HAP-1 (cell line): ENCODE measurements at regions not wholly inside any gene's neighbourhood (a gene's known extent, or its start where the extent isn't known, plus 50 kb on each side); places are given as distances from the start of the nearest gene placed in this dataset.
A peak's percentile ranks its signal among the peaks of the same experiment; 100 is the strongest.

Experiments
- DNase-seq, 2 experiments: peaks; one replicate each; pipeline ENCODE4 v3.0.0-alpha.2; 2016 to 2020; ENCODE audit warnings: low spot score in 2 of 2
- H3K27me3 ChIP-seq: fragments of 250-450 bp; sonication (Bioruptor Pico); 2 replicates; pipeline ENCODE4 v1.5.1; 2020; ENCODE audit warnings: low read depth, mild to moderate bottlenecking, moderate library complexity
- H3K36me3 ChIP-seq: fragments of 250-450 bp; sonication (Bioruptor Pico); replicated peaks from 2 replicates; pipeline ENCODE4 v1.5.1; 2020; ENCODE audit warnings: mild to moderate bottlenecking
- H3K4me1 ChIP-seq: fragments of 250-450 bp; sonication (Bioruptor Pico); 2 replicates; pipeline ENCODE4 v1.5.1; 2020; ENCODE audit warnings: mild to moderate bottlenecking
- H3K4me3 ChIP-seq: fragments of 250-450 bp; sonication (Bioruptor Pico); 2 replicates; pipeline ENCODE4 v1.5.1; 2020; ENCODE audit warnings: mild to moderate bottlenecking, moderate library complexity
- H3K9me3 ChIP-seq: fragments of 250-450 bp; sonication (Bioruptor Pico); 2 replicates; pipeline ENCODE4 v1.5.1; 2020; ENCODE audit warnings: mild to moderate bottlenecking, moderate library complexity
- in situ Hi-C: fragments of 300-500 bp; cut with MboI; formaldehyde crosslinking; loops from 3 replicates; pipeline ENCODE4 v1.14.3; 2020; ENCODE audit warnings: low sequenced_read_pairs, inconsistent platforms, mixed read lengths

- Histone ChIP-seq H3K9me3 (no peaks in the 10 kb centered on the region), H3K36me3 (no peaks in the 10 kb centered on the region), H3K4me1 (no peaks in the 10 kb centered on the region), H3K4me3 (no peak overlapping the region), H3K27me3 (no peaks in the 10 kb centered on the region)
- no peak for DNase-seq
- in situ Hi-C loops = no loop called here
These were observed 194.7 kb upstream of the BMPER start for GRCh38 chr7:33710608-33711007.

GRCh38 chr7:33711231-33712019 is 193.9 kb upstream of the BMPER start:
- Histone ChIP-seq H3K4me3 (no peak overlapping the region), H3K36me3 (no peaks in the 10 kb centered on the region), H3K9me3 (no peaks in the 10 kb centered on the region), H3K4me1 (no peaks in the 10 kb centered on the region), H3K27me3 (no peaks in the 10 kb centered on the region)
- DNase-seq = no peak
- in situ Hi-C loops = no loop called here

GRCh38 chr7:33712020-33712414 is 193.3 kb upstream of the BMPER start:
- Histone ChIP-seq H3K36me3 (no peaks in the 10 kb centered on the region), H3K9me3 (no peaks in the 10 kb centered on the region), H3K4me3 (no peak overlapping the region), H3K27me3 (no peaks in the 10 kb centered on the region), H3K4me1 (no peaks in the 10 kb centered on the region)
- DNase-seq = no peak
- in situ Hi-C loops = no loop called here

- DNase-seq = no peak
- H3K4me1 ChIP-seq = no peaks in the 10 kb centered on the region
- in situ Hi-C loops = no loop called here
- H3K9me3 ChIP-seq = no peaks in the 10 kb centered on the region
- H3K27me3 ChIP-seq = no peaks in the 10 kb centered on the region
- H3K4me3 ChIP-seq = no peak overlapping the region
- no peaks in the 10 kb centered on the region for H3K36me3 ChIP-seq
These were observed 191.1 kb upstream of the BMPER start for GRCh38 chr7:33714208-33714607.

- Histone ChIP-seq H3K9me3 (no peaks in the 10 kb centered on the region), H3K4me1 (no peaks in the 10 kb centered on the region), H3K27me3 (no peaks in the 10 kb centered on the region), H3K36me3 (no peaks in the 10 kb centered on the region), H3K4me3 (no peak overlapping the region)
- DNase-seq = peak; percentile 17 to 22
- in situ Hi-C loops = no loop called here
These were observed 188.5 kb upstream of the BMPER start for GRCh38 chr7:33716581-33717477.

- in situ Hi-C loops = no loop called here
- no peaks in the 10 kb centered on the region for H3K9me3 ChIP-seq
- H3K27me3 ChIP-seq = peaks cover 2% of the 10 kb centered on the region; the same call in 1 of the 2 replicates
- H3K4me1 ChIP-seq = no peaks in the 10 kb centered on the region
- no peak for DNase-seq
- no peak overlapping the region for H3K4me3 ChIP-seq
- H3K36me3 ChIP-seq = no peaks in the 10 kb centered on the region
These were observed 186.2 kb upstream of the BMPER start for GRCh38 chr7:33719059-33719581.

- H3K4me1 ChIP-seq = no peaks in the 10 kb centered on the region
- in situ Hi-C loops = no loop called here
- DNase-seq = no peak
- no peak overlapping the region for H3K4me3 ChIP-seq
- H3K36me3 ChIP-seq = no peaks in the 10 kb centered on the region
- H3K9me3 ChIP-seq = no peaks in the 10 kb centered on the region
- peaks cover 2% of the 10 kb centered on the region; the same call in 1 of the 2 replicates for H3K27me3 ChIP-seq
These were observed 185.2 kb upstream of the BMPER start for GRCh38 chr7:33720139-33720538.

- Histone ChIP-seq H3K4me3 (no peak overlapping the region), H3K27me3 (peaks cover 2% of the 10 kb centered on the region; the same call in 1 of the 2 replicates), H3K36me3 (no peaks in the 10 kb centered on the region), H3K9me3 (no peaks in the 10 kb centered on the region), H3K4me1 (no peaks in the 10 kb centered on the region)
- DNase-seq = no peak
- in situ Hi-C loops = no loop called here
These were observed 184.5 kb upstream of the BMPER start for GRCh38 chr7:33720870-33721269.

GRCh38 chr7:33721895-33722294 is 183.4 kb upstream of the BMPER start:
- Histone ChIP-seq H3K36me3 (no peaks in the 10 kb centered on the region), H3K4me1 (no peaks in the 10 kb centered on the region), H3K27me3 (peaks cover 2% of the 10 kb centered on the region; the same call in 1 of the 2 replicates), H3K9me3 (no peaks in the 10 kb centered on the region), H3K4me3 (no peak overlapping the region)
- in situ Hi-C loops = no loop called here
- no peak for DNase-seq

- H3K4me3 ChIP-seq = no peak overlapping the region
- peaks cover 2% of the 10 kb centered on the region; the same call in 1 of the 2 replicates for H3K27me3 ChIP-seq
- DNase-seq = no peak
These were observed 182.8 kb upstream of the BMPER start for GRCh38 chr7:33722383-33723101.

GRCh38 chr7:33724201-33724600 is 181.1 kb upstream of the BMPER start:
- Histone ChIP-seq H3K4me3 (no peak overlapping the region), H3K27me3 (peaks cover 2% of the 10 kb centered on the region; the same call in 1 of the 2 replicates), H3K4me1 (no peaks in the 10 kb centered on the region), H3K9me3 (no peaks in the 10 kb centered on the region), H3K36me3 (no peaks in the 10 kb centered on the region)
- no peak for DNase-seq
- in situ Hi-C loops = no loop called here

More at GRCh38 chr7:33722383-33723101, 182.8 kb upstream of the BMPER start:
- in situ Hi-C loops = no loop called here
- Histone ChIP-seq H3K9me3 (no peaks in the 10 kb centered on the region), H3K36me3 (no peaks in the 10 kb centered on the region), H3K4me1 (no peaks in the 10 kb centered on the region)

- Histone ChIP-seq H3K9me3 (no peaks in the 10 kb centered on the region), H3K27me3 (peaks cover 2% of the 10 kb centered on the region; the same call in 1 of the 2 replicates), H3K36me3 (no peaks in the 10 kb centered on the region), H3K4me3 (no peak overlapping the region), H3K4me1 (no peaks in the 10 kb centered on the region)
- no peak for DNase-seq
- in situ Hi-C loops = no loop called here
These were observed 180.0 kb upstream of the BMPER start for GRCh38 chr7:33725111-33726025.
